ENCODE measurements at regions not wholly inside any gene's neighbourhood (a gene's known extent, or its start where the extent isn't known, plus 50 kb on each side); places are given as distances from the start of the nearest gene placed in this dataset.

DNA sequence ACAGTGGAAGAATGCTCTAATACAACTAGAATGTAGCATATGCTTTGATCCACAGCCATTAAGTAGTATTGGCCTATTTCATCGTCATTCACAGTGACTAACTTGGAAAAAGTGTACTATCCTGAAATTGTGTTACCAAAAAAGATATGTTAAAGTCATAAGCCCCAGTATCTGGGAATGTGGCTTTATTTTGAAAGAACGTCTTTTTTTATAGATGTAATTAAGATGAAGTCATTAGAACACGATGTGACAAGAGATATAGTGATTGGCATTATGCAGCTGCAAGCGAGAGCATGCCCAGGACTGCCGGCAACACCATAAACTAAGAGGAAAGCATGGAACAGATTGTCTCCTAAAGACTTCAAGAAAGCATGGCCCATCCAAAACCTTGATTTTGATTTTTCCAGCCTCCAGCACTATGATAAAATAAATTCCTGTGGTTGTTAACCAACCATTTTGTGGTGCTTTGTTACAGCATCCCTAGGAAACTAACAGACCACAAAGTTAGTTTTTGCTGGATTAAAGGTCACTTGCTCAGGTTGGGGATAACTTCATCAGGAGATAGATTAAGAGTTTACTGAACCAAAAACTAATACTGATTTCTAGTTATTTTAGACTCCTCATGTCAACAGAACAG, 870.6 kb upstream of the LRRC4C start:
- H3K27ac ChIP-seq: no peak overlapping the region
- 53 to 60% (median 58%) methylated on average over 5 of the region's 5 CpGs for WGBS, 5 donors

DNA sequence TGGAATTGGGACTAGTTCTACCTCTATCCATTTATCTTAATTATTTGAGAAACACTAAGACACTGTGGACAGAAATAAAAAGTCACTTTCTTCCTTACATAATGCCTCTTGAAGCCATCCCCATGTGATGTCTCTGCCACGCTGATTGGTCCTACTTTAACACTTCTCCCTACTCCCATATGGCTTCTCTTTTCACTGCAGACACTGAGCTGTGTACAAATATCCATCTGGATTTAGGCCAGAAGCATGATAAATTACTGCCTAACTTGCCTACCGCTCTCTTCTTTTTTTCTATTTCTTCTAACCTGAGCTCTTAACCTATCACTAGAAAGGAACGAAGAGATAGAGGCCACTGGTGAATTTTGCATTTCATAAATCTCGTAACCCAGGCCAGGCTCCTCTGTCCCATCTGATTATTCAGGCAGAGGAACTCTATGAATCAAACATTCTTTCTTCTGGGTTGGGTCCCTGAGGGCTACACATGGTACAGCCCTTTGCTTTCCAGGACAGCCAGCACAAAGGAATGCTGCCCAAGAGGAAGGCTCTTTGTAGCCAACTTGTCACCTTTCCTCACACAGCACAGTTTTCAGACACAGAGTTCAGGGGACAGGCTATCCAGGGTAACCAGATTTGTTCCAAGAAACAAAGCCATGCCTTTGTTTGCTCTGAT, 878.5 kb upstream of the LRRC4C start:
- H3K27me3 ChIP-seq: no peaks in the 10 kb centered on the region
- TF ChIP-seq, protein P1, sequence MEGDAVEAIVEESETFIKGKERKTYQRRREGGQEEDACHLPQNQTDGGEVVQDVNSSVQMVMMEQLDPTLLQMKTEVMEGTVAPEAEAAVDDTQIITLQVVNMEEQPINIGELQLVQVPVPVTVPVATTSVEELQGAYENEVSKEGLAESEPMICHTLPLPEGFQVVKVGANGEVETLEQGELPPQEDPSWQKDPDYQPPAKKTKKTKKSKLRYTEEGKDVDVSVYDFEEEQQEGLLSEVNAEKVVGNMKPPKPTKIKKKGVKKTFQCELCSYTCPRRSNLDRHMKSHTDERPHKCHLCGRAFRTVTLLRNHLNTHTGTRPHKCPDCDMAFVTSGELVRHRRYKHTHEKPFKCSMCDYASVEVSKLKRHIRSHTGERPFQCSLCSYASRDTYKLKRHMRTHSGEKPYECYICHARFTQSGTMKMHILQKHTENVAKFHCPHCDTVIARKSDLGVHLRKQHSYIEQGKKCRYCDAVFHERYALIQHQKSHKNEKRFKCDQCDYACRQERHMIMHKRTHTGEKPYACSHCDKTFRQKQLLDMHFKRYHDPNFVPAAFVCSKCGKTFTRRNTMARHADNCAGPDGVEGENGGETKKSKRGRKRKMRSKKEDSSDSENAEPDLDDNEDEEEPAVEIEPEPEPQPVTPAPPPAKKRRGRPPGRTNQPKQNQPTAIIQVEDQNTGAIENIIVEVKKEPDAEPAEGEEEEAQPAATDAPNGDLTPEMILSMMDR (IDR thresholded peaks at IDR 0.05): no peak
- TF ChIP-seq POLR2AphosphoS5 (IDR thresholded peaks at IDR 0.05) (no peak), EP300 (IDR thresholded peaks at IDR 0.05) (no peak), POLR2A (IDR thresholded peaks at IDR 0.05) (no peak)
- no peaks in the 10 kb centered on the region for H3K4me1 ChIP-seq
- no peak overlapping the region for H3K4me3 ChIP-seq
- DNase-seq: peak in 1 of 2 donors; percentile 2
- intact Hi-C loops (cut with DNase I; ENCODE audit: low total_unique reads): no loop called here
- H3K27ac ChIP-seq: no peak overlapping the region
- 64 to 71% (median 65%) methylated on average over 4 of the region's 4 CpGs for WGBS, 5 donors
- peaks cover 0 to 19% (median 12%) of the 10 kb centered on the region in 4 donors for H3K9me3 ChIP-seq
- H3K36me3 ChIP-seq: no peaks in the 10 kb centered on the region

More for the DNA sequence above, 870.6 kb upstream of the LRRC4C start:
- Histone ChIP-seq H3K9me3 (peaks cover 0 to 23% (median 5%) of the 10 kb centered on the region in 4 donors), H3K4me1 (no peaks in the 10 kb centered on the region), H3K36me3 (no peaks in the 10 kb centered on the region), H3K4me3 (no peak overlapping the region), H3K27me3 (no peaks in the 10 kb centered on the region)
- intact Hi-C loops (cut with DNase I; ENCODE audit: low total_unique reads): no loop called here
- no peak for DNase-seq
- TF ChIP-seq POLR2AphosphoS5 (IDR thresholded peaks at IDR 0.05) (no peak), POLR2A (IDR thresholded peaks at IDR 0.05) (no peak), EP300 (IDR thresholded peaks at IDR 0.05) (no peak)
- TF ChIP-seq, protein P1 (IDR thresholded peaks at IDR 0.05): no peak

DNA sequence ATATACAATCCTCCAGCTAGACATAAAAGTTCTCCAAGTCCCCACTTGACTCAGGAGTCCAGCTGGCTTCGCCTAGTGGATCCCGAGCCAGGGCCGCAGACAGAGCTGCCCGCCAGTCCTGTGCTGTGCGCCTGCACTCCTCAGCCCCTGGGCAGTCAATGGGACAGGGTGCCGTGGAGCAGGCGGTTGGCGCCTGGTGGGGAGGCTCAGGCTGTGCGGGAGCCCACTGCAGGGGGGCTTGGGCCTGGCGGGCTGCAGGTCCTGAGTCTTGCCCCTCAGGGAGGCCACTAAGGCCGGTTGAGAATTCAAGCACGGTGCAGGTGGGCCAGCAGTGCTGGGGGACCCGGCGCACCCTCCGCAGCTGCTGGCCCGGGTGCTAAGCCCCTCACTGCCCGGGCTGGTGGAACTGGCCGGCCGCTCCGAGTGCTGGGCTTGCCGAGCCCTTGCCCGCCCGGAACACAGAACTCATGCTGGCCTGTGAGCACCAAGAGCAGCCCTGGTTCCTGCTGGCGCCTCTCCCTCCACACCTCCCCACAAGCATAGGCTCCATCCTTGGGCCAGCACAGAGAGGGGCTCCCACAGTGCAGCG, 884.8 kb upstream of the LRRC4C start:
- Histone ChIP-seq H3K36me3 (no peaks in the 10 kb centered on the region), H3K27me3 (no peaks in the 10 kb centered on the region), H3K4me3 (no peak overlapping the region), H3K27ac (no peak overlapping the region), H3K4me1 (no peaks in the 10 kb centered on the region), H3K9me3 (peaks cover 0 to 13% (median 7%) of the 10 kb centered on the region in 4 donors)
- intact Hi-C loops (cut with DNase I; ENCODE audit: low total_unique reads): no loop called here
- 91 to 97% (median 96%) methylated on average over 13 to 25 of the region's 25 CpGs for WGBS, 5 donors
- TF ChIP-seq, protein P1 (IDR thresholded peaks at IDR 0.05): no peak
- TF ChIP-seq EP300 (IDR thresholded peaks at IDR 0.05): no peak
- no peak for TF ChIP-seq POLR2AphosphoS5 (IDR thresholded peaks at IDR 0.05)
- TF ChIP-seq POLR2A (IDR thresholded peaks at IDR 0.05): no peak
- DNase-seq: no peak

DNA sequence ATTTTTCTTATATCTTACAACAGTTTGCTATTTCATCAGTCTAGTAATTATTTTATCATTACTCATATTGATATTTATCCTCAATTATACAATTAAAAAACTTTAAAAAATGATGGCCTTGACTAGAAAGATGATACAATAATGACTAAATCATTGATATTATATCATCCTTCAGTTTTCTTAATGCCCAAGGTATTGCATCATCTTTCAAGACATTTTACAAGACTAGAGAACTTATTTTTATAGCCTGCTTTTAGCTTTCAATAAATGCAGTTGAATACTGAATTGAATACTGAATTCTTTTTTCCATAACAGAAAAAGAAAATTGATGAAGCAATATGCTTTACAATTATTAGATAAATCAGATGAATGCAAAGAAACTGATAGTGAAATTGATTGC, 886.5 kb upstream of the LRRC4C start:
- peaks cover 0 to 6% (median 0%) of the 10 kb centered on the region in 4 donors for H3K9me3 ChIP-seq
- TF ChIP-seq POLR2AphosphoS5 (IDR thresholded peaks at IDR 0.05) (no peak), EP300 (IDR thresholded peaks at IDR 0.05) (no peak), POLR2A (IDR thresholded peaks at IDR 0.05) (no peak)
- TF ChIP-seq, protein P1 (IDR thresholded peaks at IDR 0.05): no peak
- no peak overlapping the region for H3K4me3 ChIP-seq
- H3K27me3 ChIP-seq: no peaks in the 10 kb centered on the region
- intact Hi-C loops (cut with DNase I; ENCODE audit: low total_unique reads): no loop called here
- no peak for DNase-seq
- H3K27ac ChIP-seq: no peak overlapping the region
- H3K36me3 ChIP-seq: no peaks in the 10 kb centered on the region
- no peaks in the 10 kb centered on the region for H3K4me1 ChIP-seq

All from stomach (tissue), 8 donors.